SK-N-SH treated with all-trans-retinoic acid at 6 μM for 48 hours (cell line): ENCODE measurements at regions not wholly inside any gene's neighbourhood (a gene's known extent, or its start where the extent isn't known, plus 50 kb on each side); places are given as distances from the start of the nearest gene placed in this dataset.

ENCODE experiments used
- CSDC2 ChIP-seq: fragments of 250-450 bp; sonication (Bioruptor Pico); IDR thresholded peaks from 2 replicates; pipeline ENCODE4 v1.5.0; 2020; ENCODE audit warnings: mild to moderate bottlenecking, moderate library complexity
- GLIS3 ChIP-seq: fragments of 250-450 bp; sonication (Bioruptor Pico); IDR thresholded peaks from 2 replicates; pipeline ENCODE4 v1.5.0; 2020; ENCODE audit warnings: mild to moderate bottlenecking, moderate library complexity
- ZFP30 ChIP-seq: fragments of 450-650 bp; formaldehyde crosslinking; IDR thresholded peaks from 2 replicates; pipeline ENCODE4 v1.5.0; 2022; ENCODE audit warnings: mild to moderate bottlenecking, moderate library complexity
- TF ChIP-seq, protein P1 (sequence below): fragments of 250-450 bp; sonication (Bioruptor Pico); IDR thresholded peaks from 2 replicates; pipeline ENCODE4 v1.5.1; 2021; ENCODE audit warnings: mild to moderate bottlenecking, moderate library complexity

- no peak for TF ChIP-seq GLIS3 (CRISPR knock-in tag)
- no peak for TF ChIP-seq ZFP30 (CRISPR knock-in tag)
- no peak for TF ChIP-seq CSDC2 (CRISPR knock-in tag)
- TF ChIP-seq, protein P1, sequence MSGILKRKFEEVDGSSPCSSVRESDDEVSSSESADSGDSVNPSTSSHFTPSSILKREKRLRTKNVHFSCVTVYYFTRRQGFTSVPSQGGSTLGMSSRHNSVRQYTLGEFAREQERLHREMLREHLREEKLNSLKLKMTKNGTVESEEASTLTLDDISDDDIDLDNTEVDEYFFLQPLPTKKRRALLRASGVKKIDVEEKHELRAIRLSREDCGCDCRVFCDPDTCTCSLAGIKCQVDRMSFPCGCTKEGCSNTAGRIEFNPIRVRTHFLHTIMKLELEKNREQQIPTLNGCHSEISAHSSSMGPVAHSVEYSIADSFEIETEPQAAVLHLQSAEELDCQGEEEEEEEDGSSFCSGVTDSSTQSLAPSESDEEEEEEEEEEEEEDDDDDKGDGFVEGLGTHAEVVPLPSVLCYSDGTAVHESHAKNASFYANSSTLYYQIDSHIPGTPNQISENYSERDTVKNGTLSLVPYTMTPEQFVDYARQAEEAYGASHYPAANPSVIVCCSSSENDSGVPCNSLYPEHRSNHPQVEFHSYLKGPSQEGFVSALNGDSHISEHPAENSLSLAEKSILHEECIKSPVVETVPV (CRISPR knock-in tag), result no peak
Observed at GRCh38 chr4:17093481-17093880, 195.0 kb upstream of the LDB2 start.
